ENCODE measurements at regions not wholly inside any gene's neighbourhood (a gene's known extent, or its start where the extent isn't known, plus 50 kb on each side); places are given as distances from the start of the nearest gene placed in this dataset.
"Not testable (repeated sequence)": the region's sequence is repeated elsewhere in the genome, so short reads cannot be mapped to it uniquely, and the experiment has no call there.

GRCh38 chr7:13742811-13743210, 246.7 kb downstream of the ETV1 start:
- DNase-seq = peak; percentile 43

- DNase-seq = no peak
Observed at GRCh38 chr7:13743226-13743625, 246.2 kb downstream of the ETV1 start.

- no peak for DNase-seq
Observed at GRCh38 chr7:13745530-13745929, 243.9 kb downstream of the ETV1 start.

GRCh38 chr7:13748998-13749397, 240.5 kb downstream of the ETV1 start:
- no peak for DNase-seq

- DNase-seq = no peak
Observed at GRCh38 chr7:13749636-13750035, 239.8 kb downstream of the ETV1 start.

GRCh38 chr7:13751766-13752165, 237.7 kb downstream of the ETV1 start:
- DNase-seq = no peak

GRCh38 chr7:13757841-13758240, 231.6 kb downstream of the ETV1 start:
- DNase-seq = no peak

- DNase-seq = not testable (repeated sequence)
Observed at GRCh38 chr7:13765853-13766252, 223.6 kb downstream of the ETV1 start.

- no peak for DNase-seq
Observed at GRCh38 chr7:13770305-13770704, 219.2 kb downstream of the ETV1 start.

- no peak for DNase-seq
Observed at GRCh38 chr7:13774976-13775375, 214.5 kb downstream of the ETV1 start.

GRCh38 chr7:13777242-13777641, 212.2 kb downstream of the ETV1 start:
- DNase-seq = no peak

- no peak for DNase-seq
Observed at GRCh38 chr7:13778967-13779366, 210.5 kb downstream of the ETV1 start.

- no peak for DNase-seq
Observed at GRCh38 chr7:13790611-13791010, 198.9 kb downstream of the ETV1 start.

GRCh38 chr7:13792208-13792607, 197.3 kb downstream of the ETV1 start:
- DNase-seq = no peak

- no peak for DNase-seq
Observed at GRCh38 chr7:13793926-13794325, 195.5 kb downstream of the ETV1 start.

- DNase-seq = no peak
Observed at GRCh38 chr7:13794581-13794980, 194.9 kb downstream of the ETV1 start.

- no peak for DNase-seq
Observed at GRCh38 chr7:13797545-13797944, 191.9 kb downstream of the ETV1 start.

- DNase-seq = no peak
Observed at GRCh38 chr7:13800694-13801448, 188.6 kb downstream of the ETV1 start.

- DNase-seq = no peak
Observed at GRCh38 chr7:13801669-13802068, 187.8 kb downstream of the ETV1 start.

GRCh38 chr7:13802651-13803050, 186.8 kb downstream of the ETV1 start:
- DNase-seq = no peak

GRCh38 chr7:13803134-13803533, 186.3 kb downstream of the ETV1 start:
- no peak for DNase-seq

GRCh38 chr7:13806089-13806867, 183.2 kb downstream of the ETV1 start:
- not testable (repeated sequence) for DNase-seq

GRCh38 chr7:13817230-13817629, 172.2 kb downstream of the ETV1 start:
- not testable (repeated sequence) for DNase-seq

GRCh38 chr7:13821152-13821787, 168.2 kb downstream of the ETV1 start:
- DNase-seq = no peak

Measured in midbrain (tissue), 1 donor.